CD14-positive monocyte (primary cell): ENCODE measurements at regions not wholly inside any gene's neighbourhood (a gene's known extent, or its start where the extent isn't known, plus 50 kb on each side); places are given as distances from the start of the nearest gene placed in this dataset.

Experiments
- DNase-seq, 3 donors: peaks; one replicate each; pipeline ENCODE4 v3.0.0-alpha.2; 2011 to 2022
- H2AFZ ChIP-seq: 2 replicates; pipeline ENCODE4 v1.6.0; 2012; ENCODE audit warnings: mild to moderate bottlenecking, low read depth, low read length, inconsistent platforms; ENCODE audit not compliant: insufficient read depth, poor library complexity, severe bottlenecking
- H3K27ac ChIP-seq, 2 donors: 1 replicate in 1 of 2; 2 replicates in 1 of 2; pipeline ENCODE4 v1.5.1; 2012 to 2013; ENCODE audit warnings: low read length in 2 of 2, control low read depth in 1 of 2, inconsistent platforms in 1 of 2, low read depth in 1 of 2, mild to moderate bottlenecking in 1 of 2
- H3K27me3 ChIP-seq, 2 donors: one replicate each; pipeline versions ENCODE4 v1.6.0 to v1.6.1; 2011 to 2013; ENCODE audit warnings: low read length in 2 of 2; ENCODE audit not compliant: control insufficient read depth in 2 of 2, insufficient read depth in 2 of 2
- H3K36me3 ChIP-seq, 2 donors: replicated peaks in 1 of 2; 1 replicate in 1 of 2; 2 replicates in 1 of 2; pipeline versions ENCODE4 v1.5.1 to v1.6.1; 2012 to 2013; ENCODE audit warnings: low read length in 2 of 2, control low read depth in 1 of 2, inconsistent platforms in 1 of 2, mild to moderate bottlenecking in 1 of 2; ENCODE audit not compliant: insufficient read depth in 2 of 2, control insufficient read depth in 1 of 2
- H3K4me1 ChIP-seq, 2 donors: 1 replicate in 1 of 2; 2 replicates in 1 of 2; pipeline versions ENCODE4 v1.5.1 to v1.6.1; 2012 to 2013; ENCODE audit warnings: low read length in 2 of 2, control low read depth in 1 of 2, inconsistent platforms in 1 of 2, mild to moderate bottlenecking in 1 of 2, moderate library complexity in 1 of 2; ENCODE audit not compliant: insufficient read depth in 2 of 2, control insufficient read depth in 1 of 2
- H3K4me2 ChIP-seq: replicated peaks from 2 replicates; pipeline ENCODE3; 2012; ENCODE audit warnings: low read length, moderate library complexity, mild to moderate bottlenecking; ENCODE audit not compliant: poor library complexity, severe bottlenecking; ENCODE audit errors: extremely low read depth
- H3K4me3 ChIP-seq, 3 experiments: fragments of 200-600 bp in 1 of 3; sonication (generic) in 1 of 3; replicated peaks in 1 of 3; 1 replicate in 2 of 3; 2 replicates in 1 of 3; pipeline ENCODE4 v1.5.1; 2011 to 2013; ENCODE audit warnings: low read length in 3 of 3, mild to moderate bottlenecking in 3 of 3, control low read depth in 2 of 3, low read depth in 2 of 3, inconsistent platforms in 1 of 3, moderate library complexity in 1 of 3
- H3K79me2 ChIP-seq: 2 replicates; pipeline ENCODE4 v1.6.0; 2012; ENCODE audit warnings: mild to moderate bottlenecking, control low read depth, inconsistent platforms, low read length, moderate library complexity; ENCODE audit not compliant: insufficient read depth
- H3K9ac ChIP-seq: 2 replicates; pipeline ENCODE4 v1.6.0; 2017; ENCODE audit warnings: low read length, mild to moderate bottlenecking; ENCODE audit not compliant: insufficient read depth, poor library complexity, severe bottlenecking
- H3K9me3 ChIP-seq, 2 donors: replicated peaks in 1 of 2; 1 replicate in 1 of 2; 2 replicates in 1 of 2; pipeline versions ENCODE4 v1.5.1 to v1.6.1; 2012 to 2013; ENCODE audit warnings: low read length in 2 of 2, control low read depth in 1 of 2; ENCODE audit not compliant: control insufficient read depth in 1 of 2, insufficient read depth in 1 of 2
- H4K20me1 ChIP-seq: 2 replicates; pipeline ENCODE4 v1.6.0; 2012; ENCODE audit warnings: mild to moderate bottlenecking, low read length, control low read depth, moderate library complexity; ENCODE audit not compliant: insufficient read depth
- H3K27ac Mint-ChIP-seq, 7 donors: one replicate each; pipeline ENCODE4 v1.8.0; 2020; ENCODE audit warnings: mild to moderate bottlenecking in 7 of 7, mixed read lengths in 7 of 7, moderate library complexity in 6 of 7, inconsistent platforms in 2 of 7
- H3K27me3 Mint-ChIP-seq, 3 donors: one replicate each; pipeline ENCODE4 v1.8.0; 2021 to 2022; ENCODE audit warnings: low read depth in 3 of 3, mild to moderate bottlenecking in 3 of 3, mixed read lengths in 3 of 3, moderate library complexity in 3 of 3, inconsistent platforms in 1 of 3
- H3K36me3 Mint-ChIP-seq, 2 donors: one replicate each; pipeline ENCODE4 v1.8.0; 2020; ENCODE audit warnings: mixed read lengths in 2 of 2, inconsistent platforms in 1 of 2, mild to moderate bottlenecking in 1 of 2
- H3K4me1 Mint-ChIP-seq: one replicate; pipeline ENCODE4 v1.8.0; 2020; ENCODE audit warnings: mild to moderate bottlenecking, mixed read lengths
- H3K4me3 Mint-ChIP-seq, 2 donors: one replicate each; pipeline ENCODE4 v1.8.0; 2020; ENCODE audit warnings: mild to moderate bottlenecking in 2 of 2, mixed read lengths in 2 of 2, moderate library complexity in 1 of 2
- H3K9me3 Mint-ChIP-seq, 7 donors: one replicate each; pipeline ENCODE4 v1.8.0; 2020 to 2022; ENCODE audit warnings: mixed read lengths in 7 of 7, mild to moderate bottlenecking in 6 of 7, moderate library complexity in 6 of 7, inconsistent platforms in 2 of 7
- CTCF ChIP-seq: fragments of 200-600 bp; IDR thresholded peaks from one replicate; pipeline ENCODE4 v1.8.0; 2022; ENCODE audit warnings: antibody characterized with exemption, mild to moderate bottlenecking
- WGBS: methylation state at CpG from one replicate; pipeline ENCODE4 v1.1.5; 2013; ENCODE audit warnings: missing lambda C conversion rate; ENCODE audit not compliant: insufficient coverage; 5-methylcytosine and 5-hydroxymethylcytosine counted together
- intact Hi-C, 2 donors: fragments of 100-400 bp; cut with micrococcal nuclease; formaldehyde crosslinking; loops; one replicate each; pipeline versions ENCODE4 v1.15.0 to v1.15.1; 2023

- Histone ChIP-seq H3K27me3 (no peaks in the 10 kb centered on the region), H3K9ac (no peak overlapping the region), H2AFZ (no peak overlapping the region), H3K4me2 (no peak overlapping the region), H4K20me1 (no peaks in the 10 kb centered on the region), H3K4me3 (no peak overlapping the region), H3K79me2 (no peaks in the 10 kb centered on the region), H3K9me3 (peaks cover 14 to 16% of the 10 kb centered on the region in 2 donors), H3K4me1 (no peaks in the 10 kb centered on the region), H3K27ac (no peak overlapping the region), H3K36me3 (no peaks in the 10 kb centered on the region)
- TF ChIP-seq CTCF: no peak
- peaks cover 5 to 7% (median 6%) of the 10 kb centered on the region in 3 donors for H3K27me3 Mint-ChIP-seq
- no peak for DNase-seq
- WGBS: no CpG with 5 or more reads among the region's 4 CpGs
- no peak overlapping the region for H3K4me3 Mint-ChIP-seq
- peaks cover 8 to 20% (median 15%) of the 10 kb centered on the region in 7 donors for H3K9me3 Mint-ChIP-seq
- intact Hi-C loops: no loop called here
- no peak overlapping the region for H3K27ac Mint-ChIP-seq
- H3K4me1 Mint-ChIP-seq: no peaks in the 10 kb centered on the region
- H3K36me3 Mint-ChIP-seq: no peaks in the 10 kb centered on the region
Observed at GRCh38 chr2:175323162-175323561, 141.7 kb upstream of the ATP5MC3 start.

- no peak for TF ChIP-seq CTCF
- no peaks in the 10 kb centered on the region for H3K36me3 Mint-ChIP-seq
- no peak overlapping the region for H3K27ac Mint-ChIP-seq
- H3K4me1 Mint-ChIP-seq: no peaks in the 10 kb centered on the region
- WGBS: 86% methylated on average over 1 of the region's 2 CpGs
- H2AFZ ChIP-seq: no peak overlapping the region
- H3K9me3 Mint-ChIP-seq: peaks cover 0 to 2% (median 0%) of the 10 kb centered on the region in 7 donors
- H3K4me3 Mint-ChIP-seq: no peak overlapping the region
- H3K4me1 ChIP-seq: no peaks in the 10 kb centered on the region
- H3K9ac ChIP-seq: no peak overlapping the region
- H3K27ac ChIP-seq: no peak overlapping the region
- no peaks in the 10 kb centered on the region for H4K20me1 ChIP-seq
- intact Hi-C loops: no loop called here
- H3K27me3 ChIP-seq: peaks cover 0 to 2% of the 10 kb centered on the region in 2 donors
- H3K79me2 ChIP-seq: no peaks in the 10 kb centered on the region
- no peak overlapping the region for H3K4me2 ChIP-seq
- peaks cover 2 to 5% (median 5%) of the 10 kb centered on the region in 3 donors for H3K27me3 Mint-ChIP-seq
- DNase-seq: no peak
- no peaks in the 10 kb centered on the region for H3K36me3 ChIP-seq
- H3K4me3 ChIP-seq: no peak overlapping the region
- H3K9me3 ChIP-seq: no peaks in the 10 kb centered on the region
Observed at GRCh38 chr2:175318542-175318941, 137.0 kb upstream of the ATP5MC3 start.
